SJCRH30 (cell line): ENCODE measurements at regions not wholly inside any gene's neighbourhood (a gene's known extent, or its start where the extent isn't known, plus 50 kb on each side); places are given as distances from the start of the nearest gene placed in this dataset.

Experiments used
- DNase-seq, 2 experiments: peaks; one replicate each; pipeline ENCODE4 v3.0.0-alpha.2; 2015 to 2020
- H3K27ac ChIP-seq: fragments of 250-450 bp; sonication (Bioruptor Pico); 2 replicates; pipeline ENCODE4 v1.5.1; 2020; ENCODE audit warnings: mild to moderate bottlenecking, moderate library complexity
- H3K27me3 ChIP-seq: fragments of 250-450 bp; sonication (Bioruptor Pico); 2 replicates; pipeline ENCODE4 v1.5.1; 2020; ENCODE audit warnings: mild to moderate bottlenecking, moderate library complexity
- H3K36me3 ChIP-seq: fragments of 250-450 bp; sonication (Bioruptor Pico); 2 replicates; pipeline ENCODE4 v1.5.1; 2020; ENCODE audit warnings: mild to moderate bottlenecking, moderate library complexity
- H3K4me1 ChIP-seq: fragments of 250-450 bp; sonication (Bioruptor Pico); 2 replicates; pipeline ENCODE4 v1.5.1; 2020; ENCODE audit warnings: mild to moderate bottlenecking, moderate library complexity
- H3K4me3 ChIP-seq: fragments of 250-450 bp; sonication (Bioruptor Pico); 2 replicates; pipeline ENCODE4 v1.5.1; 2020; ENCODE audit warnings: mild to moderate bottlenecking, moderate library complexity
- H3K9me3 ChIP-seq: fragments of 250-450 bp; sonication (Bioruptor Pico); replicated peaks from 2 replicates; pipeline ENCODE4 v1.5.1; 2020; ENCODE audit warnings: mild to moderate bottlenecking, moderate library complexity

GRCh38 chr3:56918111-56918568, 116.4 kb upstream of the ARHGEF3 start:
- no peak overlapping the region for H3K4me3 ChIP-seq
- H3K9me3 ChIP-seq, result 0 out of 2 replicates have a peak, but pooled peaks cover 3% of the 10 kb centered on the region
- no peaks in the 10 kb centered on the region for H3K4me1 ChIP-seq
- no peak for DNase-seq
- no peak overlapping the region for H3K27ac ChIP-seq
- H3K36me3 ChIP-seq, result no peaks in the 10 kb centered on the region
- H3K27me3 ChIP-seq, result no peaks in the 10 kb centered on the region

GRCh38 chr3:56917361-56918110, 115.8 kb upstream of the ARHGEF3 start:
- DNase-seq, result no peak
- Histone ChIP-seq H3K36me3 (no peaks in the 10 kb centered on the region), H3K27me3 (no peaks in the 10 kb centered on the region), H3K4me1 (no peaks in the 10 kb centered on the region), H3K9me3 (0 out of 2 replicates have a peak, but pooled peaks cover 3% of the 10 kb centered on the region), H3K4me3 (no peak overlapping the region), H3K27ac (no peak overlapping the region)

GRCh38 chr3:56916716-56917360, 115.1 kb upstream of the ARHGEF3 start:
- Histone ChIP-seq H3K36me3 (no peaks in the 10 kb centered on the region), H3K4me3 (no peak overlapping the region), H3K9me3 (0 out of 2 replicates have a peak, but pooled peaks cover 3% of the 10 kb centered on the region), H3K27me3 (no peaks in the 10 kb centered on the region), H3K27ac (no peak overlapping the region), H3K4me1 (no peaks in the 10 kb centered on the region)
- no peak for DNase-seq

GRCh38 chr3:56915966-56916586, 114.3 kb upstream of the ARHGEF3 start:
- H3K27me3 ChIP-seq, result no peaks in the 10 kb centered on the region
- DNase-seq, result no peak
- no peaks in the 10 kb centered on the region for H3K36me3 ChIP-seq
- H3K9me3 ChIP-seq, result 0 out of 2 replicates have a peak, but pooled peaks cover 3% of the 10 kb centered on the region
- no peak overlapping the region for H3K4me3 ChIP-seq
- H3K27ac ChIP-seq, result no peak overlapping the region
- no peaks in the 10 kb centered on the region for H3K4me1 ChIP-seq

- Histone ChIP-seq H3K4me3 (no peak overlapping the region), H3K27ac (no peak overlapping the region)
These were observed 112.9 kb upstream of the ARHGEF3 start for GRCh38 chr3:56914646-56915045.

GRCh38 chr3:56911363-56911762, 109.6 kb upstream of the ARHGEF3 start:
- Histone ChIP-seq H3K36me3 (no peaks in the 10 kb centered on the region), H3K4me3 (no peak overlapping the region), H3K27ac (no peak overlapping the region), H3K9me3 (0 out of 2 replicates have a peak, but pooled peaks cover 3% of the 10 kb centered on the region), H3K27me3 (no peaks in the 10 kb centered on the region), H3K4me1 (no peaks in the 10 kb centered on the region)
- DNase-seq, result no peak

More at GRCh38 chr3:56914646-56915045, 112.9 kb upstream of the ARHGEF3 start:
- Histone ChIP-seq H3K36me3 (no peaks in the 10 kb centered on the region), H3K9me3 (0 out of 2 replicates have a peak, but pooled peaks cover 3% of the 10 kb centered on the region), H3K4me1 (no peaks in the 10 kb centered on the region), H3K27me3 (no peaks in the 10 kb centered on the region)
- no peak for DNase-seq

- Histone ChIP-seq H3K4me1 (no peaks in the 10 kb centered on the region), H3K9me3 (0 out of 2 replicates have a peak, but pooled peaks cover 3% of the 10 kb centered on the region), H3K36me3 (no peaks in the 10 kb centered on the region), H3K27ac (no peak overlapping the region), H3K27me3 (no peaks in the 10 kb centered on the region), H3K4me3 (no peak overlapping the region)
- no peak for DNase-seq
These were observed 107.6 kb upstream of the ARHGEF3 start for GRCh38 chr3:56909349-56909748.

GRCh38 chr3:56908004-56908403, 106.3 kb upstream of the ARHGEF3 start:
- no peaks in the 10 kb centered on the region for H3K27me3 ChIP-seq
- H3K27ac ChIP-seq, result no peak overlapping the region
- H3K36me3 ChIP-seq, result no peaks in the 10 kb centered on the region
- no peak overlapping the region for H3K4me3 ChIP-seq
- no peaks in the 10 kb centered on the region for H3K9me3 ChIP-seq
- DNase-seq, result no peak
- no peaks in the 10 kb centered on the region for H3K4me1 ChIP-seq

GRCh38 chr3:56904552-56905215, 102.9 kb upstream of the ARHGEF3 start:
- no peak overlapping the region for H3K4me3 ChIP-seq
- no peak overlapping the region for H3K27ac ChIP-seq
- H3K36me3 ChIP-seq, result no peaks in the 10 kb centered on the region
- H3K27me3 ChIP-seq, result no peaks in the 10 kb centered on the region
- peak in 1 of 2 experiments; percentile 9 for DNase-seq
- H3K4me1 ChIP-seq, result no peaks in the 10 kb centered on the region
- H3K9me3 ChIP-seq, result no peaks in the 10 kb centered on the region

GRCh38 chr3:56903231-56903782, 101.6 kb upstream of the ARHGEF3 start:
- Histone ChIP-seq H3K4me3 (no peak overlapping the region), H3K27ac (no peak overlapping the region), H3K9me3 (no peaks in the 10 kb centered on the region), H3K36me3 (no peaks in the 10 kb centered on the region; the same call in 1 of the 2 replicates), H3K4me1 (no peaks in the 10 kb centered on the region), H3K27me3 (no peaks in the 10 kb centered on the region)
- DNase-seq, result no peak

GRCh38 chr3:56902468-56903160, 100.9 kb upstream of the ARHGEF3 start:
- H3K4me3 ChIP-seq, result no peak overlapping the region
- no peaks in the 10 kb centered on the region for H3K27me3 ChIP-seq
- no peaks in the 10 kb centered on the region for H3K4me1 ChIP-seq
- H3K27ac ChIP-seq, result no peak overlapping the region
- no peaks in the 10 kb centered on the region for H3K9me3 ChIP-seq
- no peak for DNase-seq
- H3K36me3 ChIP-seq, result no peaks in the 10 kb centered on the region; the same call in 1 of the 2 replicates

- H3K4me1 ChIP-seq, result no peaks in the 10 kb centered on the region
These were observed 99.1 kb upstream of the ARHGEF3 start for GRCh38 chr3:56900801-56901200.

GRCh38 chr3:56899851-56900250, 98.1 kb upstream of the ARHGEF3 start:
- no peak overlapping the region for H3K27ac ChIP-seq
- no peaks in the 10 kb centered on the region for H3K27me3 ChIP-seq
- H3K9me3 ChIP-seq, result no peaks in the 10 kb centered on the region
- no peak overlapping the region for H3K4me3 ChIP-seq
- H3K36me3 ChIP-seq, result no peaks in the 10 kb centered on the region; the same call in 1 of the 2 replicates
- DNase-seq, result no peak
- no peaks in the 10 kb centered on the region for H3K4me1 ChIP-seq

More at GRCh38 chr3:56900801-56901200, 99.1 kb upstream of the ARHGEF3 start:
- Histone ChIP-seq H3K9me3 (no peaks in the 10 kb centered on the region), H3K27me3 (no peaks in the 10 kb centered on the region), H3K27ac (no peak overlapping the region), H3K4me3 (no peak overlapping the region), H3K36me3 (no peaks in the 10 kb centered on the region; the same call in 1 of the 2 replicates)
- no peak for DNase-seq

GRCh38 chr3:56899078-56899477, 97.3 kb upstream of the ARHGEF3 start:
- H3K27ac ChIP-seq, result no peak overlapping the region
- H3K4me1 ChIP-seq, result no peaks in the 10 kb centered on the region
- no peak for DNase-seq
- no peaks in the 10 kb centered on the region for H3K9me3 ChIP-seq
- H3K27me3 ChIP-seq, result no peaks in the 10 kb centered on the region
- no peak overlapping the region for H3K4me3 ChIP-seq
- no peaks in the 10 kb centered on the region; the same call in 1 of the 2 replicates for H3K36me3 ChIP-seq
